WTC11 (cell line): ENCODE measurements at regions not wholly inside any gene's neighbourhood (a gene's known extent, or its start where the extent isn't known, plus 50 kb on each side); places are given as distances from the start of the nearest gene placed in this dataset.

Source experiments
- ATAC-seq: fragments of 200-7000 bp; cut with Tn5 transposase; 2 replicates; pipeline ENCODE4 v1.10.0; 2021; ENCODE audit warnings: mild to moderate bottlenecking, moderate library complexity
- CTCF ChIA-PET: fragments of 300-600 bp; sonication (Branson Sonifier 250); formaldehyde crosslinking; loops from one replicate; lab custom pipeline; 2021; ENCODE audit warnings: antibody characterized with exemption; lab: Charles Lee
- POLR2A ChIA-PET: fragments of 350-600 bp; sonication (Branson Sonifier 250); formaldehyde crosslinking; loops from one replicate; lab custom pipeline; 2021; ENCODE audit warnings: antibody characterized with exemption; lab: Charles Lee
- DNase-seq: peaks from one replicate; pipeline ENCODE4 v3.0.0; 2021; ENCODE audit warnings: low spot score
- H3K27ac Mint-ChIP-seq: 2 replicates; pipeline ENCODE4 v1.8.0; 2021; ENCODE audit warnings: mixed read lengths
- H3K27me3 Mint-ChIP-seq: 2 replicates; pipeline ENCODE4 v1.8.0; 2021; ENCODE audit warnings: low read depth, mild to moderate bottlenecking, moderate library complexity, mixed read lengths
- H3K36me3 Mint-ChIP-seq: 2 replicates; pipeline ENCODE4 v1.8.0; 2021; ENCODE audit warnings: mixed read lengths
- H3K4me1 Mint-ChIP-seq: 2 replicates; pipeline ENCODE4 v1.8.0; 2022; ENCODE audit warnings: mixed read lengths
- H3K4me3 Mint-ChIP-seq: 2 replicates; pipeline ENCODE4 v1.8.0; 2021; ENCODE audit warnings: mild to moderate bottlenecking, moderate library complexity, mixed read lengths
- H3K9me3 Mint-ChIP-seq: 2 replicates; pipeline ENCODE4 v1.8.0; 2021; ENCODE audit warnings: mixed read lengths
- FOXP1 ChIP-seq: sonication (generic); formaldehyde crosslinking; IDR thresholded peaks from 2 replicates; pipeline ENCODE4 v1.8.0; 2022; ENCODE audit warnings: missing genetic modification reagents, mild to moderate bottlenecking, moderate library complexity, borderline replicate concordance
- GABPB1 ChIP-seq: sonication (generic); formaldehyde crosslinking; IDR thresholded peaks from 2 replicates; pipeline ENCODE4 v1.8.1; 2023; ENCODE audit warnings: mild to moderate bottlenecking, missing genetic modification reagents
- MXD4 ChIP-seq: fragments of 250-450 bp; sonication (Bioruptor Pico); IDR thresholded peaks from 2 replicates; pipeline ENCODE4 v1.8.0; 2021; ENCODE audit warnings: mild to moderate bottlenecking, moderate library complexity, borderline replicate concordance
- NFYB ChIP-seq: sonication (generic); formaldehyde crosslinking; conservative IDR thresholded peaks from 2 replicates; pipeline ENCODE4 v1.8.0; 2022; ENCODE audit warnings: low read depth, missing genetic modification reagents
- ZNF416 ChIP-seq: fragments of 250-450 bp; sonication (Bioruptor Pico); IDR thresholded peaks from 2 replicates; pipeline ENCODE4 v1.9.0; 2021; ENCODE audit warnings: mild to moderate bottlenecking, inconsistent platforms
- ZNF423 ChIP-seq: fragments of 250-450 bp; sonication (Bioruptor Pico); IDR thresholded peaks from 2 replicates; pipeline ENCODE4 v2.1.2; 2022; ENCODE audit warnings: mild to moderate bottlenecking, moderate library complexity
- ZNF671 ChIP-seq: fragments of 250-450 bp; sonication (Bioruptor Pico); IDR thresholded peaks from 2 replicates; pipeline ENCODE4 v1.8.0; 2021; ENCODE audit warnings: mild to moderate bottlenecking
- TF ChIP-seq, protein P1 (sequence below): sonication (generic); formaldehyde crosslinking; IDR thresholded peaks from 2 replicates; pipeline ENCODE4 v1.8.1; 2023; ENCODE audit warnings: mild to moderate bottlenecking, moderate library complexity, missing genetic modification reagents
- TF ChIP-seq, protein P2 (sequence below): sonication (generic); formaldehyde crosslinking; IDR thresholded peaks from 2 replicates; pipeline ENCODE4 v1.8.0; 2022; ENCODE audit warnings: mild to moderate bottlenecking, missing genetic modification reagents
- TF ChIP-seq, protein P3 (sequence below): fragments of 250-450 bp; sonication (Bioruptor Pico); IDR thresholded peaks from 2 replicates; pipeline ENCODE4 v1.9.0; 2021; ENCODE audit warnings: mild to moderate bottlenecking, borderline replicate concordance
- TF ChIP-seq, protein P4 (sequence below): fragments of 250-450 bp; sonication (Bioruptor Pico); IDR thresholded peaks from 2 replicates; pipeline ENCODE4 v1.9.0; 2021; ENCODE audit warnings: mild to moderate bottlenecking
- TF ChIP-seq, protein P5 (sequence below): fragments of 250-450 bp; sonication (Bioruptor Pico); IDR thresholded peaks from 2 replicates; pipeline ENCODE4 v2.1.2; 2022; ENCODE audit warnings: mild to moderate bottlenecking, moderate library complexity
- TF ChIP-seq, protein P6 (sequence below): sonication (generic); formaldehyde crosslinking; IDR thresholded peaks from 2 replicates; pipeline ENCODE4 v1.8.0; 2023; ENCODE audit warnings: mild to moderate bottlenecking, missing genetic modification reagents
- TF ChIP-seq, protein P7 (sequence below): sonication (generic); formaldehyde crosslinking; IDR thresholded peaks from 2 replicates; pipeline ENCODE4 v1.8.0; 2022; ENCODE audit warnings: mild to moderate bottlenecking, missing genetic modification reagents

DNA sequence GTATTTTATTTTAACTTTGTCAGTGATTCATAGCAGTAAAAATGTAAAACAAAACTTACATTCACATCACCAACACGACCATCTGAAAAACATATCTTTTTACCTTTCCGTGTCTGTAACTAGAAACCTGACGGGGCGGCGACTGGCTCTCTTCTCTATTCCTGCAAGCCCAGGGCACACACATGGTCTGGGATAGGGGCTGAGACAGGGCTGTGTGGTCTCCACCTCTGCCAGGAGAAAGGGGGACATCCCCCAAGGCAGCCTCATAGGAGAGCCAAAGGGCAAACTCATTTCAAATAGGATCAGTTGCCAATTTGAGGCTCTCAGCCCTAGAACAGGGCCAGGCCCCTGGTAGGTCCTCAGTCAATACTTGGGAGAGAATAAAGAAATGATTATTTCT lies 359.4 kb downstream of the TCERG1L start:
- no peak for ATAC-seq
- H3K36me3 Mint-ChIP-seq, result peaks cover 65% of the 10 kb centered on the region

DNA sequence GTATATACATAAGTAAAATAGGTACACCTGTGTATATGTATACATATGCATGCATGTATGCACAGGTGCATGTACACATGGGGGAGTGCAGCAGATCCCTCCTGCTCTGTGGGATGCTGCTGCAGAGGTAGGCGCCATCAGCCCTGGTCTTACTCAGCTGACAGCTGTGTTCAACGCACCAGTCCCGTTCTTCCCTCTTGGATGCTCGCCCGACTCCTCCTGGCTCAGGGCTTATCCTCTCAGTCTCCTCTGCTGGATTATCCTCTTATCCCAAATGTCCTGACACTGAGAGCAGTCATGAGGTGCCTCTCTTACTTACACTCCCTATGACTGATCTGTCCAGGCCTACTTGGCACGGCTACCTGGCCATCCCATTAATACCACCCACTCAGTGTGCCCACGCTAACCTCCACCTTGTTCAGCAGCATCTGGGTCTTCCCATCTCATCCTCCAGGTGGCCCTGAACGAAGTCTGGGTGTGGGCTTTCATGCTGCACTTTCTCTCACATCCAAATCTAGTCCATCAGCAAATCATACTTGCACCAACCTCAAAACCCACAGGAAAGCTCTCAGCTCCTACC lies 357.1 kb downstream of the TCERG1L start:
- ATAC-seq (no peak), DNase-seq (no peak)
- ChIA-PET POLR2A (no interaction called here), CTCF (no interaction called here)
- Mint-ChIP-seq H3K27ac (no peak overlapping the region), H3K27me3 (peaks cover 2% of the 10 kb centered on the region; the same call in 1 of the 2 replicates), H3K4me3 (no peak overlapping the region), H3K36me3 (peaks cover 57% of the 10 kb centered on the region), H3K4me1 (peaks cover 2% of the 10 kb centered on the region; the same call in 1 of the 2 replicates), H3K9me3 (peaks cover 65% of the 10 kb centered on the region)
- no peak for TF ChIP-seq NFYB (CRISPR knock-in tag)

More for the DNA sequence above, 359.4 kb downstream of the TCERG1L start:
- Mint-ChIP-seq H3K4me3 (no peak overlapping the region), H3K27ac (no peak overlapping the region), H3K27me3 (peaks cover 6% of the 10 kb centered on the region), H3K9me3 (peaks cover 67% of the 10 kb centered on the region), H3K4me1 (peaks cover 2% of the 10 kb centered on the region; the same call in 1 of the 2 replicates)
- no peak for DNase-seq
- TF ChIP-seq FOXP1 (CRISPR knock-in tag), result no peak
- TF ChIP-seq, protein P1, sequence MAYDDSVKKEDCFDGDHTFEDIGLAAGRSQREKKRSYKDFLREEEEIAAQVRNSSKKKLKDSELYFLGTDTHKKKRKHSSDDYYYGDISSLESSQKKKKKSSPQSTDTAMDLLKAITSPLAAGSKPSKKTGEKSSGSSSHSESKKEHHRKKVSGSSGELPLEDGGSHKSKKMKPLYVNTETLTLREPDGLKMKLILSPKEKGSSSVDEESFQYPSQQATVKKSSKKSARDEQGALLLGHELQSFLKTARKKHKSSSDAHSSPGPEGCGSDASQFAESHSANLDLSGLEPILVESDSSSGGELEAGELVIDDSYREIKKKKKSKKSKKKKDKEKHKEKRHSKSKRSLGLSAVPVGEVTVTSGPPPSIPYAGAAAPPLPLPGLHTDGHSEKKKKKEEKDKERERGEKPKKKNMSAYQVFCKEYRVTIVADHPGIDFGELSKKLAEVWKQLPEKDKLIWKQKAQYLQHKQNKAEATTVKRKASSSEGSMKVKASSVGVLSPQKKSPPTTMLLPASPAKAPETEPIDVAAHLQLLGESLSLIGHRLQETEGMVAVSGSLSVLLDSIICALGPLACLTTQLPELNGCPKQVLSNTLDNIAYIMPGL (CRISPR knock-in tag), result no peak
- CTCF ChIA-PET, result no interaction called here
- POLR2A ChIA-PET, result no interaction called here

DNA sequence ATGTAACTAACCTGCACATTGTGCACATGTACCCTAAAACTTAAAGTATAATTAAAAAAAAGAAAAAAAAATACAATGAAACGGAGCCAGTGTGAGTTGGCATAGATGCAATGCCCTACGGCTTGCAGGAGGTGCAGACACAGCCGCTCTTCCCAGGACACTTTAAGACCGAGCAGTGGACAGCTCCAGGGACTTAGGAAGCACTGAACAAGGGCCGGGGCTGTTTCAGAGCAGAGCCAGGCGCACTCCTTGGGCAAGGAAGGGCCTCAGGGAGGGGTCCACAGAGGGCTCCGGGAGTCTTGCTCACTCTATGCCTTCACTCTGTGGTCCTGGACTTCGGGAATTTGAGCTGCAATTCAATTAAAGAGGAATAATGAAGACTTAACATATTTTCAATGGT lies 355.3 kb downstream of the TCERG1L start:
- POLR2A ChIA-PET, result no interaction called here
- H3K4me1 Mint-ChIP-seq, result no peaks in the 10 kb centered on the region
- peaks cover 68% of the 10 kb centered on the region for H3K9me3 Mint-ChIP-seq
- H3K4me3 Mint-ChIP-seq, result no peak overlapping the region
- CTCF ChIA-PET, result interaction anchor here (1.7 kb wide), 1 partner anchor 128 kb away, joined by 4 read pairs; no protein-coding TSS in a partner anchor
- H3K36me3 Mint-ChIP-seq, result peaks cover 58% of the 10 kb centered on the region
- ATAC-seq (no peak), DNase-seq (no peak)
- no peaks in the 10 kb centered on the region; the same call in 1 of the 2 replicates for H3K27me3 Mint-ChIP-seq
- H3K27ac Mint-ChIP-seq, result no peak overlapping the region
- TF ChIP-seq, protein P2, sequence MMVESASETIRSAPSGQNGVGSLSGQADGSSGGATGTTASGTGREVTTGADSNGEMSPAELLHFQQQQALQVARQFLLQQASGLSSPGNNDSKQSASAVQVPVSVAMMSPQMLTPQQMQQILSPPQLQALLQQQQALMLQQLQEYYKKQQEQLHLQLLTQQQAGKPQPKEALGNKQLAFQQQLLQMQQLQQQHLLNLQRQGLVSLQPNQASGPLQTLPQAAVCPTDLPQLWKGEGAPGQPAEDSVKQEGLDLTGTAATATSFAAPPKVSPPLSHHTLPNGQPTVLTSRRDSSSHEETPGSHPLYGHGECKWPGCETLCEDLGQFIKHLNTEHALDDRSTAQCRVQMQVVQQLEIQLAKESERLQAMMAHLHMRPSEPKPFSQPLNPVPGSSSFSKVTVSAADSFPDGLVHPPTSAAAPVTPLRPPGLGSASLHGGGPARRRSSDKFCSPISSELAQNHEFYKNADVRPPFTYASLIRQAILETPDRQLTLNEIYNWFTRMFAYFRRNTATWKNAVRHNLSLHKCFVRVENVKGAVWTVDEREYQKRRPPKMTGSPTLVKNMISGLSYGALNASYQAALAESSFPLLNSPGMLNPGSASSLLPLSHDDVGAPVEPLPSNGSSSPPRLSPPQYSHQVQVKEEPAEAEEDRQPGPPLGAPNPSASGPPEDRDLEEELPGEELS (CRISPR knock-in tag), result no peak
- TF ChIP-seq ZNF423 (no peak), MXD4 (CRISPR knock-in tag) (no peak), ZNF671 (CRISPR knock-in tag) (no peak), ZNF416 (CRISPR knock-in tag) (no peak), GABPB1 (no peak)
- TF ChIP-seq, protein P3, sequence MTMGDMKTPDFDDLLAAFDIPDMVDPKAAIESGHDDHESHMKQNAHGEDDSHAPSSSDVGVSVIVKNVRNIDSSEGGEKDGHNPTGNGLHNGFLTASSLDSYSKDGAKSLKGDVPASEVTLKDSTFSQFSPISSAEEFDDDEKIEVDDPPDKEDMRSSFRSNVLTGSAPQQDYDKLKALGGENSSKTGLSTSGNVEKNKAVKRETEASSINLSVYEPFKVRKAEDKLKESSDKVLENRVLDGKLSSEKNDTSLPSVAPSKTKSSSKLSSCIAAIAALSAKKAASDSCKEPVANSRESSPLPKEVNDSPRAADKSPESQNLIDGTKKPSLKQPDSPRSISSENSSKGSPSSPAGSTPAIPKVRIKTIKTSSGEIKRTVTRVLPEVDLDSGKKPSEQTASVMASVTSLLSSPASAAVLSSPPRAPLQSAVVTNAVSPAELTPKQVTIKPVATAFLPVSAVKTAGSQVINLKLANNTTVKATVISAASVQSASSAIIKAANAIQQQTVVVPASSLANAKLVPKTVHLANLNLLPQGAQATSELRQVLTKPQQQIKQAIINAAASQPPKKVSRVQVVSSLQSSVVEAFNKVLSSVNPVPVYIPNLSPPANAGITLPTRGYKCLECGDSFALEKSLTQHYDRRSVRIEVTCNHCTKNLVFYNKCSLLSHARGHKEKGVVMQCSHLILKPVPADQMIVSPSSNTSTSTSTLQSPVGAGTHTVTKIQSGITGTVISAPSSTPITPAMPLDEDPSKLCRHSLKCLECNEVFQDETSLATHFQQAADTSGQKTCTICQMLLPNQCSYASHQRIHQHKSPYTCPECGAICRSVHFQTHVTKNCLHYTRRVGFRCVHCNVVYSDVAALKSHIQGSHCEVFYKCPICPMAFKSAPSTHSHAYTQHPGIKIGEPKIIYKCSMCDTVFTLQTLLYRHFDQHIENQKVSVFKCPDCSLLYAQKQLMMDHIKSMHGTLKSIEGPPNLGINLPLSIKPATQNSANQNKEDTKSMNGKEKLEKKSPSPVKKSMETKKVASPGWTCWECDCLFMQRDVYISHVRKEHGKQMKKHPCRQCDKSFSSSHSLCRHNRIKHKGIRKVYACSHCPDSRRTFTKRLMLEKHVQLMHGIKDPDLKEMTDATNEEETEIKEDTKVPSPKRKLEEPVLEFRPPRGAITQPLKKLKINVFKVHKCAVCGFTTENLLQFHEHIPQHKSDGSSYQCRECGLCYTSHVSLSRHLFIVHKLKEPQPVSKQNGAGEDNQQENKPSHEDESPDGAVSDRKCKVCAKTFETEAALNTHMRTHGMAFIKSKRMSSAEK (CRISPR knock-in tag), result no peak
- TF ChIP-seq, protein P4, sequence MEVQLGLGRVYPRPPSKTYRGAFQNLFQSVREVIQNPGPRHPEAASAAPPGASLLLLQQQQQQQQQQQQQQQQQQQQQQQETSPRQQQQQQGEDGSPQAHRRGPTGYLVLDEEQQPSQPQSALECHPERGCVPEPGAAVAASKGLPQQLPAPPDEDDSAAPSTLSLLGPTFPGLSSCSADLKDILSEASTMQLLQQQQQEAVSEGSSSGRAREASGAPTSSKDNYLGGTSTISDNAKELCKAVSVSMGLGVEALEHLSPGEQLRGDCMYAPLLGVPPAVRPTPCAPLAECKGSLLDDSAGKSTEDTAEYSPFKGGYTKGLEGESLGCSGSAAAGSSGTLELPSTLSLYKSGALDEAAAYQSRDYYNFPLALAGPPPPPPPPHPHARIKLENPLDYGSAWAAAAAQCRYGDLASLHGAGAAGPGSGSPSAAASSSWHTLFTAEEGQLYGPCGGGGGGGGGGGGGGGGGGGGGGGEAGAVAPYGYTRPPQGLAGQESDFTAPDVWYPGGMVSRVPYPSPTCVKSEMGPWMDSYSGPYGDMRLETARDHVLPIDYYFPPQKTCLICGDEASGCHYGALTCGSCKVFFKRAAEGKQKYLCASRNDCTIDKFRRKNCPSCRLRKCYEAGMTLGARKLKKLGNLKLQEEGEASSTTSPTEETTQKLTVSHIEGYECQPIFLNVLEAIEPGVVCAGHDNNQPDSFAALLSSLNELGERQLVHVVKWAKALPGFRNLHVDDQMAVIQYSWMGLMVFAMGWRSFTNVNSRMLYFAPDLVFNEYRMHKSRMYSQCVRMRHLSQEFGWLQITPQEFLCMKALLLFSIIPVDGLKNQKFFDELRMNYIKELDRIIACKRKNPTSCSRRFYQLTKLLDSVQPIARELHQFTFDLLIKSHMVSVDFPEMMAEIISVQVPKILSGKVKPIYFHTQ (CRISPR knock-in tag), result no peak
- TF ChIP-seq, protein P5, sequence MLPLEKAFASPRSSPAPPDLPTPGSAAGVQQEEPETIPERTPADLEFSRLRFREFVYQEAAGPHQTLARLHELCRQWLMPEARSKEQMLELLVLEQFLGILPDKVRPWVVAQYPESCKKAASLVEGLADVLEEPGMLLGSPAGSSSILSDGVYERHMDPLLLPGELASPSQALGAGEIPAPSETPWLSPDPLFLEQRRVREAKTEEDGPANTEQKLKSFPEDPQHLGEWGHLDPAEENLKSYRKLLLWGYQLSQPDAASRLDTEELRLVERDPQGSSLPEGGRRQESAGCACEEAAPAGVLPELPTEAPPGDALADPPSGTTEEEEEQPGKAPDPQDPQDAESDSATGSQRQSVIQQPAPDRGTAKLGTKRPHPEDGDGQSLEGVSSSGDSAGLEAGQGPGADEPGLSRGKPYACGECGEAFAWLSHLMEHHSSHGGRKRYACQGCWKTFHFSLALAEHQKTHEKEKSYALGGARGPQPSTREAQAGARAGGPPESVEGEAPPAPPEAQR, result no peak
- TF ChIP-seq, protein P6, sequence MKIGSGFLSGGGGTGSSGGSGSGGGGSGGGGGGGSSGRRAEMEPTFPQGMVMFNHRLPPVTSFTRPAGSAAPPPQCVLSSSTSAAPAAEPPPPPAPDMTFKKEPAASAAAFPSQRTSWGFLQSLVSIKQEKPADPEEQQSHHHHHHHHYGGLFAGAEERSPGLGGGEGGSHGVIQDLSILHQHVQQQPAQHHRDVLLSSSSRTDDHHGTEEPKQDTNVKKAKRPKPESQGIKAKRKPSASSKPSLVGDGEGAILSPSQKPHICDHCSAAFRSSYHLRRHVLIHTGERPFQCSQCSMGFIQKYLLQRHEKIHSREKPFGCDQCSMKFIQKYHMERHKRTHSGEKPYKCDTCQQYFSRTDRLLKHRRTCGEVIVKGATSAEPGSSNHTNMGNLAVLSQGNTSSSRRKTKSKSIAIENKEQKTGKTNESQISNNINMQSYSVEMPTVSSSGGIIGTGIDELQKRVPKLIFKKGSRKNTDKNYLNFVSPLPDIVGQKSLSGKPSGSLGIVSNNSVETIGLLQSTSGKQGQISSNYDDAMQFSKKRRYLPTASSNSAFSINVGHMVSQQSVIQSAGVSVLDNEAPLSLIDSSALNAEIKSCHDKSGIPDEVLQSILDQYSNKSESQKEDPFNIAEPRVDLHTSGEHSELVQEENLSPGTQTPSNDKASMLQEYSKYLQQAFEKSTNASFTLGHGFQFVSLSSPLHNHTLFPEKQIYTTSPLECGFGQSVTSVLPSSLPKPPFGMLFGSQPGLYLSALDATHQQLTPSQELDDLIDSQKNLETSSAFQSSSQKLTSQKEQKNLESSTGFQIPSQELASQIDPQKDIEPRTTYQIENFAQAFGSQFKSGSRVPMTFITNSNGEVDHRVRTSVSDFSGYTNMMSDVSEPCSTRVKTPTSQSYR, result no peak
- TF ChIP-seq, protein P7, sequence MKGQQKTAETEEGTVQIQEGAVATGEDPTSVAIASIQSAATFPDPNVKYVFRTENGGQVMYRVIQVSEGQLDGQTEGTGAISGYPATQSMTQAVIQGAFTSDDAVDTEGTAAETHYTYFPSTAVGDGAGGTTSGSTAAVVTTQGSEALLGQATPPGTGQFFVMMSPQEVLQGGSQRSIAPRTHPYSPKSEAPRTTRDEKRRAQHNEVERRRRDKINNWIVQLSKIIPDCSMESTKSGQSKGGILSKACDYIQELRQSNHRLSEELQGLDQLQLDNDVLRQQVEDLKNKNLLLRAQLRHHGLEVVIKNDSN, result no peak
